HEK293 (cell line): ENCODE measurements at regions not wholly inside any gene's neighbourhood (a gene's known extent, or its start where the extent isn't known, plus 50 kb on each side); places are given as distances from the start of the nearest gene placed in this dataset.
A peak's percentile ranks its signal among the peaks of the same experiment; 100 is the strongest.

ENCODE experiments used
- HOXD13 ChIP-seq: sonication (generic); formaldehyde crosslinking; IDR thresholded peaks from 2 replicates; pipeline ENCODE4 v1.8.0; 2022; ENCODE audit warnings: missing genetic modification reagents, borderline replicate concordance
- MZF1 ChIP-seq: fragments of 450-650 bp; formaldehyde crosslinking; IDR thresholded peaks from 2 replicates; pipeline ENCODE4 v1.5.1; 2017; ENCODE audit warnings: missing biosample characterization, missing genetic modification characterization, borderline replicate concordance
- PRDM10 ChIP-seq: fragments of 450-650 bp; formaldehyde crosslinking; IDR thresholded peaks from 2 replicates; pipeline ENCODE4 v1.5.1; 2016; ENCODE audit warnings: missing biosample characterization, missing genetic modification characterization
- SP2 ChIP-seq: fragments of 450-650 bp; formaldehyde crosslinking; IDR thresholded peaks from 2 replicates; pipeline ENCODE4 v1.5.1; 2016; ENCODE audit warnings: missing biosample characterization, missing genetic modification characterization
- YY1 ChIP-seq: fragments of 450-650 bp; formaldehyde crosslinking; IDR thresholded peaks from 2 replicates; pipeline ENCODE4 v1.5.1; 2018; ENCODE audit warnings: missing biosample characterization, missing genetic modification characterization
- YY2 ChIP-seq: fragments of 450-650 bp; formaldehyde crosslinking; IDR thresholded peaks from 2 replicates; pipeline ENCODE4 v1.5.1; 2016; ENCODE audit warnings: missing biosample characterization, missing genetic modification characterization
- ZBTB21 ChIP-seq: fragments of 450-650 bp; formaldehyde crosslinking; IDR thresholded peaks from 2 replicates; pipeline ENCODE4 v1.5.1; 2017; ENCODE audit warnings: missing biosample characterization, missing genetic modification characterization
- ZBTB44 ChIP-seq: fragments of 450-650 bp; IDR thresholded peaks from 2 replicates; pipeline ENCODE4 v1.5.1; 2018; ENCODE audit warnings: missing biosample characterization, mild to moderate bottlenecking, missing genetic modification characterization
- ZBTB8A ChIP-seq: fragments of 450-650 bp; formaldehyde crosslinking; IDR thresholded peaks from 2 replicates; pipeline ENCODE4 v1.5.1; 2016; ENCODE audit warnings: missing biosample characterization, missing genetic modification characterization
- ZIC2 ChIP-seq: fragments of 450-650 bp; formaldehyde crosslinking; IDR thresholded peaks from 2 replicates; pipeline ENCODE4 v1.5.1; 2016; ENCODE audit warnings: missing biosample characterization, missing genetic modification characterization
- ZNF2 ChIP-seq: fragments of 450-650 bp; formaldehyde crosslinking; IDR thresholded peaks from 2 replicates; pipeline ENCODE4 v1.5.1; 2016; ENCODE audit warnings: missing biosample characterization, missing genetic modification characterization
- ZNF292 ChIP-seq: fragments of 450-650 bp; formaldehyde crosslinking; IDR thresholded peaks from 2 replicates; pipeline ENCODE4 v1.5.1; 2016; ENCODE audit warnings: low read depth, missing biosample characterization, missing genetic modification characterization, borderline replicate concordance
- ZNF529 ChIP-seq: fragments of 450-650 bp; formaldehyde crosslinking; IDR thresholded peaks from 2 replicates; pipeline ENCODE4 v1.5.1; 2017; ENCODE audit warnings: missing genetic modification characterization, missing biosample characterization; ENCODE audit not compliant: insufficient replicate concordance
- ZNF555 ChIP-seq: fragments of 450-650 bp; formaldehyde crosslinking; conservative IDR thresholded peaks from 2 replicates; pipeline ENCODE4 v1.5.1; 2017; ENCODE audit warnings: missing biosample characterization, mild to moderate bottlenecking, missing genetic modification characterization, inconsistent platforms
- ZNF560 ChIP-seq: fragments of 450-650 bp; formaldehyde crosslinking; IDR thresholded peaks from 2 replicates; pipeline ENCODE4 v1.5.1; 2017; ENCODE audit warnings: missing biosample characterization, missing genetic modification characterization, borderline replicate concordance
- ZNF610 ChIP-seq: fragments of 450-650 bp; formaldehyde crosslinking; IDR thresholded peaks from 2 replicates; pipeline ENCODE4 v1.5.1; 2016; ENCODE audit warnings: missing biosample characterization, missing genetic modification characterization, borderline replicate concordance
- ZNF639 ChIP-seq: fragments of 450-650 bp; formaldehyde crosslinking; IDR thresholded peaks from 2 replicates; pipeline ENCODE4 v1.5.1; 2016; ENCODE audit warnings: missing biosample characterization, missing genetic modification characterization
- TF ChIP-seq, protein P1 (sequence below): sonication (generic); formaldehyde crosslinking; IDR thresholded peaks from 2 replicates; pipeline ENCODE4 v1.8.1; 2022; ENCODE audit warnings: mild to moderate bottlenecking, moderate library complexity, missing genetic modification reagents
- TF ChIP-seq, protein P2 (sequence below): fragments of 450-650 bp; formaldehyde crosslinking; IDR thresholded peaks from 2 replicates; pipeline ENCODE4 v1.5.1; 2016; ENCODE audit warnings: missing biosample characterization, missing genetic modification characterization
- TF ChIP-seq, protein P3 (sequence below): fragments of 450-650 bp; formaldehyde crosslinking; IDR thresholded peaks from 2 replicates; pipeline ENCODE4 v1.5.1; 2016; ENCODE audit warnings: missing biosample characterization, missing genetic modification characterization
- TF ChIP-seq, protein P4 (sequence below): fragments of 450-650 bp; formaldehyde crosslinking; conservative IDR thresholded peaks from 2 replicates; pipeline ENCODE4 v1.5.1; 2016; ENCODE audit warnings: low read depth, missing biosample characterization, missing genetic modification characterization
- TF ChIP-seq, protein P5 (sequence below): fragments of 450-650 bp; formaldehyde crosslinking; optimal IDR thresholded peaks from 2 replicates; pipeline ENCODE3; 2016; ENCODE audit warnings: missing biosample characterization, mild to moderate bottlenecking, missing genetic modification characterization

GRCh38 chr5:158277276-158277675, 418.3 kb upstream of the CLINT1 start (continued):
- TF ChIP-seq ZBTB44 (peak; percentile 49), ZBTB21 (tag by site-specific recombination) (no peak), ZNF610 (tag by site-specific recombination) (no peak), ZNF2 (tag by site-specific recombination) (no peak), ZNF529 (tag by site-specific recombination) (no peak), ZNF560 (tag by site-specific recombination) (no peak), ZBTB8A (tag by site-specific recombination) (no peak), ZNF639 (tag by site-specific recombination) (no peak), ZNF555 (tag by site-specific recombination) (no peak), YY1 (tag by site-specific recombination) (no peak), ZIC2 (tag by site-specific recombination) (no peak), HOXD13 (CRISPR knock-in tag) (no peak), PRDM10 (tag by site-specific recombination) (no peak), MZF1 (tag by site-specific recombination) (peak; percentile 47; the same call in 1 of the 2 replicates), SP2 (tag by site-specific recombination) (no peak), ZNF292 (tag by site-specific recombination) (no peak), YY2 (no peak)
- TF ChIP-seq, protein P1, sequence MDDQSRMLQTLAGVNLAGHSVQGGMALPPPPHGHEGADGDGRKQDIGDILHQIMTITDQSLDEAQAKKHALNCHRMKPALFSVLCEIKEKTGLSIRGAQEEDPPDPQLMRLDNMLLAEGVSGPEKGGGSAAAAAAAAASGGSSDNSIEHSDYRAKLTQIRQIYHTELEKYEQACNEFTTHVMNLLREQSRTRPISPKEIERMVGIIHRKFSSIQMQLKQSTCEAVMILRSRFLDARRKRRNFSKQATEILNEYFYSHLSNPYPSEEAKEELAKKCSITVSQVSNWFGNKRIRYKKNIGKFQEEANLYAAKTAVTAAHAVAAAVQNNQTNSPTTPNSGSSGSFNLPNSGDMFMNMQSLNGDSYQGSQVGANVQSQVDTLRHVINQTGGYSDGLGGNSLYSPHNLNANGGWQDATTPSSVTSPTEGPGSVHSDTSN (CRISPR knock-in tag): no peak
- TF ChIP-seq, protein P2, sequence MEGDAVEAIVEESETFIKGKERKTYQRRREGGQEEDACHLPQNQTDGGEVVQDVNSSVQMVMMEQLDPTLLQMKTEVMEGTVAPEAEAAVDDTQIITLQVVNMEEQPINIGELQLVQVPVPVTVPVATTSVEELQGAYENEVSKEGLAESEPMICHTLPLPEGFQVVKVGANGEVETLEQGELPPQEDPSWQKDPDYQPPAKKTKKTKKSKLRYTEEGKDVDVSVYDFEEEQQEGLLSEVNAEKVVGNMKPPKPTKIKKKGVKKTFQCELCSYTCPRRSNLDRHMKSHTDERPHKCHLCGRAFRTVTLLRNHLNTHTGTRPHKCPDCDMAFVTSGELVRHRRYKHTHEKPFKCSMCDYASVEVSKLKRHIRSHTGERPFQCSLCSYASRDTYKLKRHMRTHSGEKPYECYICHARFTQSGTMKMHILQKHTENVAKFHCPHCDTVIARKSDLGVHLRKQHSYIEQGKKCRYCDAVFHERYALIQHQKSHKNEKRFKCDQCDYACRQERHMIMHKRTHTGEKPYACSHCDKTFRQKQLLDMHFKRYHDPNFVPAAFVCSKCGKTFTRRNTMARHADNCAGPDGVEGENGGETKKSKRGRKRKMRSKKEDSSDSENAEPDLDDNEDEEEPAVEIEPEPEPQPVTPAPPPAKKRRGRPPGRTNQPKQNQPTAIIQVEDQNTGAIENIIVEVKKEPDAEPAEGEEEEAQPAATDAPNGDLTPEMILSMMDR: no peak
- TF ChIP-seq, protein P3, sequence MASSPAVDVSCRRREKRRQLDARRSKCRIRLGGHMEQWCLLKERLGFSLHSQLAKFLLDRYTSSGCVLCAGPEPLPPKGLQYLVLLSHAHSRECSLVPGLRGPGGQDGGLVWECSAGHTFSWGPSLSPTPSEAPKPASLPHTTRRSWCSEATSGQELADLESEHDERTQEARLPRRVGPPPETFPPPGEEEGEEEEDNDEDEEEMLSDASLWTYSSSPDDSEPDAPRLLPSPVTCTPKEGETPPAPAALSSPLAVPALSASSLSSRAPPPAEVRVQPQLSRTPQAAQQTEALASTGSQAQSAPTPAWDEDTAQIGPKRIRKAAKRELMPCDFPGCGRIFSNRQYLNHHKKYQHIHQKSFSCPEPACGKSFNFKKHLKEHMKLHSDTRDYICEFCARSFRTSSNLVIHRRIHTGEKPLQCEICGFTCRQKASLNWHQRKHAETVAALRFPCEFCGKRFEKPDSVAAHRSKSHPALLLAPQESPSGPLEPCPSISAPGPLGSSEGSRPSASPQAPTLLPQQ: no peak
- TF ChIP-seq, protein P4, sequence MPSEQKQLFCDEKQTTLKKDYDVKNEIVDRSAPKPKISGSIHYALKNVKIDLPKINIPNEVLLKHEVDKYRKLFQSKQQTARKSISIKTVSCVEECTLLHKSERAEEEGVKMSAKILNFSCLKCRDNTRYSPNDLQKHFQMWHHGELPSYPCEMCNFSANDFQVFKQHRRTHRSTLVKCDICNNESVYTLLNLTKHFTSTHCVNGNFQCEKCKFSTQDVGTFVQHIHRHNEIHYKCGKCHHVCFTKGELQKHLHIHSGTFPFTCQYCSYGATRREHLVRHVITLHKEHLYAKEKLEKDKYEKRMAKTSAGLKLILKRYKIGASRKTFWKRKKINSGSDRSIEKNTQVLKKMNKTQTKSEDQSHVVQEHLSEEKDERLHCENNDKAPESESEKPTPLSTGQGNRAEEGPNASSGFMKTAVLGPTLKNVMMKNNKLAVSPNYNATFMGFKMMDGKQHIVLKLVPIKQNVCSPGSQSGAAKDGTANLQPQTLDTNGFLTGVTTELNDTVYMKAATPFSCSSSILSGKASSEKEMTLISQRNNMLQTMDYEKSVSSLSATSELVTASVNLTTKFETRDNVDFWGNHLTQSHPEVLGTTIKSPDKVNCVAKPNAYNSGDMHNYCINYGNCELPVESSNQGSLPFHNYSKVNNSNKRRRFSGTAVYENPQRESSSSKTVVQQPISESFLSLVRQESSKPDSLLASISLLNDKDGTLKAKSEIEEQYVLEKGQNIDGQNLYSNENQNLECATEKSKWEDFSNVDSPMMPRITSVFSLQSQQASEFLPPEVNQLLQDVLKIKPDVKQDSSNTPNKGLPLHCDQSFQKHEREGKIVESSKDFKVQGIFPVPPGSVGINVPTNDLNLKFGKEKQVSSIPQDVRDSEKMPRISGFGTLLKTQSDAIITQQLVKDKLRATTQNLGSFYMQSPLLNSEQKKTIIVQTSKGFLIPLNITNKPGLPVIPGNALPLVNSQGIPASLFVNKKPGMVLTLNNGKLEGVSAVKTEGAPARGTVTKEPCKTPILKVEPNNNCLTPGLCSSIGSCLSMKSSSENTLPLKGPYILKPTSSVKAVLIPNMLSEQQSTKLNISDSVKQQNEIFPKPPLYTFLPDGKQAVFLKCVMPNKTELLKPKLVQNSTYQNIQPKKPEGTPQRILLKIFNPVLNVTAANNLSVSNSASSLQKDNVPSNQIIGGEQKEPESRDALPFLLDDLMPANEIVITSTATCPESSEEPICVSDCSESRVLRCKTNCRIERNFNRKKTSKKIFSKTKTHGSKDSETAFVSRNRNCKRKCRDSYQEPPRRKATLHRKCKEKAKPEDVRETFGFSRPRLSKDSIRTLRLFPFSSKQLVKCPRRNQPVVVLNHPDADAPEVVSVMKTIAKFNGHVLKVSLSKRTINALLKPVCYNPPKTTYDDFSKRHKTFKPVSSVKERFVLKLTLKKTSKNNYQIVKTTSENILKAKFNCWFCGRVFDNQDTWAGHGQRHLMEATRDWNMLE (tag by site-specific recombination): no peak
- TF ChIP-seq, protein P5, sequence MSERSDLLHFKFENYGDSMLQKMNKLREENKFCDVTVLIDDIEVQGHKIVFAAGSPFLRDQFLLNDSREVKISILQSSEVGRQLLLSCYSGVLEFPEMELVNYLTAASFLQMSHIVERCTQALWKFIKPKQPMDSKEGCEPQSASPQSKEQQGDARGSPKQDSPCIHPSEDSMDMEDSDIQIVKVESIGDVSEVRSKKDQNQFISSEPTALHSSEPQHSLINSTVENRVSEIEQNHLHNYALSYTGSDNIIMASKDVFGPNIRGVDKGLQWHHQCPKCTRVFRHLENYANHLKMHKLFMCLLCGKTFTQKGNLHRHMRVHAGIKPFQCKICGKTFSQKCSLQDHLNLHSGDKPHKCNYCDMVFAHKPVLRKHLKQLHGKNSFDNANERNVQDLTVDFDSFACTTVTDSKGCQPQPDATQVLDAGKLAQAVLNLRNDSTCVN (tag by site-specific recombination): no peak
